ENCODE measurements at regions not wholly inside any gene's neighbourhood (a gene's known extent, or its start where the extent isn't known, plus 50 kb on each side); places are given as distances from the start of the nearest gene placed in this dataset.

- no peak for DNase-seq
These were observed 114.5 kb upstream of the GADL1 start for GRCh38 chr3:31008994-31009393.

- no peak for DNase-seq
These were observed 115.4 kb upstream of the GADL1 start for GRCh38 chr3:31009881-31010280.

GRCh38 chr3:31010491-31010890, 116.0 kb upstream of the GADL1 start:
- no peak for DNase-seq

GRCh38 chr3:31011380-31011779, 116.9 kb upstream of the GADL1 start:
- no peak for DNase-seq

GRCh38 chr3:31013090-31013489, 118.6 kb upstream of the GADL1 start:
- no peak for DNase-seq

GRCh38 chr3:31013843-31014242, 119.4 kb upstream of the GADL1 start:
- no peak for DNase-seq

- DNase-seq = no peak
These were observed 120.0 kb upstream of the GADL1 start for GRCh38 chr3:31014317-31015040.

GRCh38 chr3:31016196-31016595, 121.7 kb upstream of the GADL1 start:
- DNase-seq = no peak

- DNase-seq = no peak
These were observed 128.3 kb upstream of the GADL1 start for GRCh38 chr3:31022716-31023115.

- no peak for DNase-seq
These were observed 131.1 kb upstream of the GADL1 start for GRCh38 chr3:31025541-31025940.

- DNase-seq = no peak
These were observed 132.8 kb upstream of the GADL1 start for GRCh38 chr3:31027191-31027761.

- DNase-seq = no peak
These were observed 133.5 kb upstream of the GADL1 start for GRCh38 chr3:31027914-31028313.

GRCh38 chr3:31028766-31029165, 134.3 kb upstream of the GADL1 start:
- DNase-seq = no peak

GRCh38 chr3:31029706-31030105, 135.2 kb upstream of the GADL1 start:
- DNase-seq = no peak

GRCh38 chr3:31035681-31036080, 141.2 kb upstream of the GADL1 start:
- no peak for DNase-seq

GRCh38 chr3:31038086-31038739, 143.8 kb upstream of the GADL1 start:
- no peak for DNase-seq

- no peak for DNase-seq
These were observed 144.7 kb upstream of the GADL1 start for GRCh38 chr3:31039145-31039544.

- DNase-seq = no peak
These were observed 146.9 kb upstream of the GADL1 start for GRCh38 chr3:31041161-31041978.

GRCh38 chr3:31043184-31043819, 148.8 kb upstream of the GADL1 start:
- no peak for DNase-seq

GRCh38 chr3:31047673-31048072, 153.2 kb upstream of the GADL1 start:
- DNase-seq = no peak

GRCh38 chr3:31048143-31048542, 153.7 kb upstream of the GADL1 start:
- no peak for DNase-seq

GRCh38 chr3:31050296-31050695, 155.8 kb upstream of the GADL1 start:
- no peak for DNase-seq

GRCh38 chr3:31051226-31051625, 156.8 kb upstream of the GADL1 start:
- no peak for DNase-seq
